COLO668 (cell line): ENCODE measurements at regions not wholly inside any gene's neighbourhood (a gene's known extent, or its start where the extent isn't known, plus 50 kb on each side); places are given as distances from the start of the nearest gene placed in this dataset.

ENCODE experiments used
- DNase-seq: peaks from one replicate; lab custom pipeline; 2025; ENCODE audit not compliant: unreplicated experiment; lab: John Stamatoyannopoulos, UW

DNA sequence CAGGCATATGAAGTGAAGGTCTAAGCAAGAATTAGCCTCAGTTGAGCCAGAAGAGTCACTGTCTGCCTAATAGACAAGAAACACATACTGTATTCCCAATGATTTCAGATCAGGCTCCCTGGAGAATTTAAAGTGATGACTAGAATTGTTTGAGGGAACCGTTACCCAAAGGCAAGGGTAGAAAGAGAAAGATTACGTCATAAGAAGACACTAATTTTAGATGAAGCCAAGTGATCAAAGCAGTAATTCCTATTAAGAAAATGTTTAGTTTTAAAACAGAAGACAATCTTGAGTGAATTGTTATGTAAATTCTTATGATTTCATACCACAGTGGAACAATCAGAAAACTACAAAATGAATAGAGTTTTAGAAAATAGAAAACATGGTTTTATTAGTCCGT, 194.5 kb upstream of the ARSJ start:
- no peak for DNase-seq

- DNase-seq, result no peak
Measured at GRCh38 chr4:114177628-114178027, 198.2 kb upstream of the ARSJ start.

GRCh38 chr4:114178392-114178791, 198.9 kb upstream of the ARSJ start:
- DNase-seq, result no peak

GRCh38 chr4:114180481-114180880, 201.0 kb upstream of the ARSJ start:
- DNase-seq, result peak; percentile 38

DNA sequence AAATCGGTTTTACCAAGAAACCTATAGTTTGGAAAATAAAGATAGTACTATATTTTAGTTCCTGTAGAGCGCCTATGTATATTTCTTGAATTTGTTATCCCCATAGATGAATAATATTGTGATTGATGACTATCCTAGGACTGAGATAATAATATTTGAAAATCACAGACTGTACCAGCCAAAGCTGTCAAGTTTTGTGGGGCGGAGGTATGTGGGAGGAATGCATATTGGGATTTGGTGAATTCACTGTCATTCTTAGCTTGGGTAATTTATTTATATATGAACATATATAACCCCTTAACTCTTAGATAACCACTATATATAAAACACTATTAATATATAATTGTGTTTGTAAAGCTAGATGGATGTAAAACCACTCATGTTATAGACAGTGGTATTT, 205.5 kb upstream of the ARSJ start:
- no peak for DNase-seq

- DNase-seq, result no peak
Measured at GRCh38 chr4:114187592-114187991, 208.1 kb upstream of the ARSJ start.

DNA sequence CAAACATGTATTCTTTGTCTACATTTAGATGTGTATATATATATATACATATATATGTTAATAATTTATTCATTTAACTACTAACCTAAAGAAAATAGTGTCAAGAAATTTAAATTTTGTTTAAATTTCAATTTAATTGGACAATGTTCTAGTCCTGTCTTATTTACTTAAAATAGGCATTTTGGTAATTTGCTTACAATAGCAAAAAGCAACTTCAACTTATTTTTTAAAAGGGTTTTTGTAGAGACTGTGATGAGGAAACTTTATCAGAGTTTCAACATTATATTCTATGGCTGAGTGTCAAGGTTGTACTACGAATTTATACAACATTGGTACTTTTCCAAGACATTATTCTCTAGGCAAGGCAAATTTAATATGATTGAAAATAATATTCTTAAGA, 212.0 kb upstream of the ARSJ start:
- DNase-seq, result no peak

- DNase-seq, result no peak
Measured at GRCh38 chr4:114192854-114193253, 213.4 kb upstream of the ARSJ start.

- DNase-seq, result no peak
Measured at GRCh38 chr4:114193624-114194399, 214.4 kb upstream of the ARSJ start.

GRCh38 chr4:114196606-114197005, 217.2 kb upstream of the ARSJ start:
- DNase-seq, result no peak

DNA sequence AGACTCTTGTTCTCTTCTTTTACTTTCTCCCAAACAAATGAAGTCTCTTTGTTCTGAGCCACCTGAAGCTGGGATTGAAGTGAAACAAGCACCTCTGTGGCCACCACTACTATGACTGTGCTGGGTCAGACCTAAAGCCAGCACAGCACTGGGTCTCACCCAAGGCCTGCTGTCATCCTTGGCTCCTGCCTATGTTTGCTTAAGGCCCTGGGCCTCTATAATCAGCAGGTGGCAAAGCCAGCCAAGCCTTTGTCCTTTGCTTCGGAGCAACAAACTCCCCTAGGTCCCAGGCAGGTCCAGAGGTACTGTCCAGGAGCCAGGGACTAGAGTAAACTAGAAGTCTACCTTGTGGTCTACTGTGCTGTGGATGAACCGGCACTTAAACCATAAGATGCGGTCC, 220.6 kb upstream of the ARSJ start:
- no peak for DNase-seq

- DNase-seq, result no peak
Measured at GRCh38 chr4:114205261-114205660, 225.8 kb upstream of the ARSJ start.

DNA sequence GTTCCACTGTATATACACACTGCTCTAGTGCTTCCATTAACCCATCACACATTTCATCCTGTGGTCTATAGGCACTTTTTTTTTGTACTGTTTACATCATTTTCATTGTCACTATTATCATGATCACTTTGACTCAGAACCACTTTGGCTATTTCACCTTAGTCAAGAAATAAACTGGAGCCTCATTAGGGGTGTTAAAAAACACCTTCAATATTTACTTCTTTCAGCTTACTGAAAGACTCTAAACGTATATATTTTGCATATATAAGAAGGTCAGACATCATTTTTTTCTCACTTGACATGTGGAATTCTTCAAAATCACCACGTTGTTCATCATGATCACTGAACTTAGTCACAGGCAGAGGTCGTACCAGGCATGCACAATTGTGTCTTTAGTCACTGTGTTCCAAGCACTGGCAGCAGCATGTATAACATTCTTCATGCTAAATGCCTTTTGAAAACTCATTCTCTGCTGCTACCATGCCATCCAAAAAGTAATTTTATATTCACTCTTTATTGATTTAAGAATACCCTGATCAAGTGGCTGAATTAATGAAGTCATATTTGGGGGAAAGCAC, 229.2 kb upstream of the ARSJ start:
- no peak for DNase-seq

GRCh38 chr4:114209584-114209983, 230.1 kb upstream of the ARSJ start:
- DNase-seq, result no peak

DNA sequence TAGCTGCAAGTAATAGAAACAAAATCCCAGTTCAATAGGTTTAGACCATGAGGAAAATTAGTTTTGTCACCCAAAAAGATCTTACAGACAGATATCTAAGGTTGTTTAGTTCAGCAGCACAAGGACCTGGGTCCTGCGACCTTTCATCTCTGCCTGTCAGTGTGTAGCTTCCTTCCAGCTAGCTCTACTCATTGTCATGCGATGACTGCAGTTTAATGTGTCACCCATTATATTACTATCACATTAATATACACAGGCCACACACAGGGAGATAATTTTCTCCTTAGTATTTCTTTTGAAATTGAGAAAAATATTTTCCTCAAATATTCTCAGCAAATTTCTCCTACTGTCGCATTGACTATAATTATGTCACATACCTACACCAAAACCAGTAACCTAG, 232.1 kb upstream of the ARSJ start:
- no peak for DNase-seq

- DNase-seq, result no peak
Measured at GRCh38 chr4:114217150-114217817, 237.8 kb upstream of the ARSJ start.

DNA sequence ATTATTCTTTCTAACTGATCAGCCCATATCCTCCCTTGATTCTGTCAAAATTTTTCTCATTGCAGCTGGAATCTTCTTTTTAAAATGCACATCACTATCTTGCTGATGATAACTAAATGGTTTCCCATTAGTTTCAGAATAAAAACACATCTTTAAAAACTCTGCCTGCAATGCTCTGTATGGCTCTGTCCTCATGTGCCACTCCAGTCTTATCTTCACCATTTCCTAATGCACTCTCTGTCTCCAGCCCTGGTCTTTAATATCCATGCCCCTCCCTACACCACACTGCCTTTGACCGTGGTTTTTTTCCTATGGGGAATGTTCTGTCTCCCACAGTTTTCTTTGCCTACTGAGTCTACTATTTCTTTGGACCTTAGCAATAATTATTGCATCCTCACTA, 244.1 kb upstream of the ARSJ start:
- DNase-seq, result no peak

- no peak for DNase-seq
Measured at GRCh38 chr4:114225436-114225835, 246.0 kb upstream of the ARSJ start.

GRCh38 chr4:114226179-114226578, 246.7 kb upstream of the ARSJ start:
- DNase-seq, result no peak

DNA sequence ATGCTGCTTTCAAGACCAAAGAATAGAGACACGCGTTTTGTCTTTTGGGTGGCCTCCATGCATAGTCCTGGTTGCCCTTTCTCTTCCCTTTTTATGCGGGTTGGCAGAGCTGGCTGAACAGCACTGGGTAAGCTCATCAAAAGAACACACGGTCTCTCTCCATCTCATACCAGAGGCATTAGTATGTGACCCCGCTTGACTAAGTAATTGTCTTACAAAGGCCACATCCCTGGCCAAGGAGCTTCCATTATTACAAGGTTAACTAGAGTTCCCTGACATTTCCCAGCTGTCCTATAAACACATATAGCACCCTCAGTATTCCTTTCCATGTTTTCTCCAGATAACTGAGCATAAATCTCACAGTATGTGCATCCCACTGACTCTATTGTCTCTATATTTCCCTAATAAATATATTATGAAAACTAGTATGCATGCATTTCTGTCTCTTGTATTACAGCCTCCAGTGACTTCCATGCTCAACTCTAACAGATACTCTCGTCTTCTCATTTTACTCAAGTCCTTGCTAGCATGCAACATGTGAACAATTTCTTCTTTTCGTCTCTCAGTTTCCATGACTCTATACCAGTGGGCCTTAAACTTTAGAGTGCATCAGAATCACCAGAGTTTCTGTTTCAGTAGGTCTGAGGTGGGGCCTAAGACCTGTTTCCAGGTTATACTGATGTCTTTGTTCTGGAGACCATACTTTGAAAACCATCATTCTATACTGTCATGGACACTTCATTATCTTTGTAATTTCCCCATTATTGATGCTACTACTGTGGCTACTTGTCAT, 247.7 kb upstream of the ARSJ start:
- no peak for DNase-seq

GRCh38 chr4:114229706-114230105, 250.3 kb upstream of the ARSJ start:
- no peak for DNase-seq
